SK-N-SH (cell line): ENCODE measurements at regions not wholly inside any gene's neighbourhood (a gene's known extent, or its start where the extent isn't known, plus 50 kb on each side); places are given as distances from the start of the nearest gene placed in this dataset.
A peak's percentile ranks its signal among the peaks of the same experiment; 100 is the strongest.
"Not testable (repeated sequence)": the region's sequence is repeated elsewhere in the genome, so short reads cannot be mapped to it uniquely, and the experiment has no call there.

Source experiments
- CTCF ChIA-PET: fragments of 300-600, 350-600 bp; formaldehyde crosslinking; extraction: SDS; loops from one replicate; lab custom pipeline; 2021; lab: Yijun Ruan, JAX
- POLR2A ChIA-PET: fragments of 350-600 bp; sonication (Branson Sonifier 250); formaldehyde crosslinking; extraction: SDS; loops from one replicate; lab custom pipeline; 2020; ENCODE audit warnings: antibody characterized with exemption, inconsistent platforms; lab: Yijun Ruan, JAX
- DNase-seq: peaks from one replicate; pipeline ENCODE4 v3.0.0; 2012
- H2AFZ ChIP-seq: fragments of 200-600 bp; sonication (generic); 2 replicates; pipeline ENCODE4 v1.8.1; 2016; ENCODE audit warnings: antibody characterized with exemption, mild to moderate bottlenecking, low read depth
- H3F3A ChIP-seq: fragments of 200-600 bp; sonication (generic); replicated peaks from 2 replicates; pipeline ENCODE3; 2016; ENCODE audit warnings: antibody characterized with exemption, mild to moderate bottlenecking; ENCODE audit not compliant: insufficient read depth
- H3K27ac ChIP-seq, 2 experiments: fragments of 200-500 bp in 1 of 2; fragments of 200-600 bp in 1 of 2; sonication (Bioruptor generic) in 1 of 2; sonication (generic), shearing (Covaris generic) in 1 of 2; 2 replicates each; pipeline versions ENCODE4 v1.5.1 to v1.6.1; 2014 to 2016; ENCODE audit warnings: low read depth in 2 of 2, inconsistent platforms in 1 of 2, low read length in 1 of 2, mild to moderate bottlenecking in 1 of 2, mixed read lengths in 1 of 2
- H3K27me3 ChIP-seq: fragments of 200-600 bp; sonication (generic), shearing (Covaris generic); 2 replicates; pipeline ENCODE4 v1.6.1; 2016; ENCODE audit warnings: mixed run types; ENCODE audit not compliant: insufficient read depth
- H3K36me3 ChIP-seq, 2 experiments: fragments of 200-500 bp in 1 of 2; fragments of 200-600 bp in 1 of 2; sonication (Bioruptor generic) in 1 of 2; sonication (generic) in 1 of 2; replicated peaks in 1 of 2; 2 replicates each; pipeline versions ENCODE3 to v1.5.1; 2014 to 2016; ENCODE audit warnings: low read length in 1 of 2, mild to moderate bottlenecking in 1 of 2; ENCODE audit not compliant: insufficient read depth in 2 of 2, control insufficient read depth in 1 of 2
- H3K4me1 ChIP-seq, 2 experiments: fragments of 200-500 bp in 1 of 2; fragments of 200-600 bp in 1 of 2; sonication (Bioruptor generic) in 1 of 2; sonication (generic), shearing (Covaris generic) in 1 of 2; 2 replicates each; pipeline versions ENCODE4 v1.5.1 to v1.6.1; 2014 to 2016; ENCODE audit warnings: low read depth in 1 of 2, low read length in 1 of 2, mixed run types in 1 of 2; ENCODE audit not compliant: insufficient read depth in 2 of 2, control insufficient read depth in 1 of 2
- H3K4me2 ChIP-seq: fragments of 200-600 bp; sonication (generic), shearing (Covaris generic); 2 replicates; pipeline ENCODE4 v1.6.1; 2017; ENCODE audit warnings: mixed run types
- H3K4me3 ChIP-seq, 2 experiments: fragments of 200-500 bp in 1 of 2; fragments of 200-600 bp in 1 of 2; sonication (Bioruptor generic) in 1 of 2; sonication (generic), shearing (Covaris generic) in 1 of 2; 2 replicates each; pipeline versions ENCODE4 v1.5.1 to v1.8.1; 2014 to 2016; ENCODE audit warnings: low read depth in 2 of 2, inconsistent platforms in 1 of 2, low read length in 1 of 2, mild to moderate bottlenecking in 1 of 2, mixed read lengths in 1 of 2, moderate library complexity in 1 of 2
- H3K79me2 ChIP-seq: fragments of 200-600 bp; sonication (generic); 2 replicates; pipeline ENCODE4 v1.8.1; 2017; ENCODE audit warnings: mild to moderate bottlenecking; ENCODE audit not compliant: insufficient read depth
- H3K9ac ChIP-seq: fragments of 200-600 bp; sonication (generic); 2 replicates; pipeline ENCODE4 v1.6.1; 2017; ENCODE audit warnings: mixed run types
- H3K9me2 ChIP-seq: fragments of 200-600 bp; sonication (generic); 2 replicates; pipeline ENCODE4 v1.6.1; 2017; ENCODE audit warnings: mixed run types
- H3K9me3 ChIP-seq: fragments of 200-600 bp; sonication (generic); 2 replicates; pipeline ENCODE4 v1.6.1; 2017; ENCODE audit warnings: mixed run types, mild to moderate bottlenecking, moderate library complexity
- H4K20me1 ChIP-seq: fragments of 200-600 bp; sonication (generic); 2 replicates; pipeline ENCODE4 v1.6.1; 2017; ENCODE audit warnings: mild to moderate bottlenecking, mixed run types; ENCODE audit not compliant: insufficient read depth
- EP300 ChIP-seq, 2 experiments: IDR thresholded peaks; 2 replicates each; pipeline versions ENCODE4 v1.4.0 to v1.6.1; 2012; ENCODE audit warnings: borderline replicate concordance in 1 of 2, low read depth in 1 of 2, low read length in 1 of 2
- EZH2phosphoT487 ChIP-seq: fragments of 200-600 bp; sonication (generic); IDR thresholded peaks from 2 replicates; pipeline ENCODE4 v1.6.1; 2017; ENCODE audit warnings: low read depth, mixed run types, mild to moderate bottlenecking, antibody characterized with exemption, moderate library complexity, borderline replicate concordance
- FOSL2 ChIP-seq: IDR thresholded peaks from 2 replicates; pipeline ENCODE4 v1.4.0; 2012; ENCODE audit warnings: low read depth, mild to moderate bottlenecking, moderate library complexity, borderline replicate concordance
- FOXJ3 ChIP-seq: sonication (generic); formaldehyde crosslinking; IDR thresholded peaks from 2 replicates; pipeline ENCODE4 v1.5.1; 2020; ENCODE audit warnings: mild to moderate bottlenecking, missing genetic modification reagents
- FOXM1 ChIP-seq: IDR thresholded peaks from 2 replicates; pipeline ENCODE4 v1.4.0; 2012; ENCODE audit warnings: low read depth, mild to moderate bottlenecking
- GABPA ChIP-seq: IDR thresholded peaks from 2 replicates; pipeline ENCODE4 v1.4.0; 2012; ENCODE audit warnings: low read depth, mild to moderate bottlenecking
- GATA2 ChIP-seq: sonication (generic); formaldehyde crosslinking; IDR thresholded peaks from 2 replicates; pipeline ENCODE4 v1.5.0; 2020; ENCODE audit warnings: mild to moderate bottlenecking, missing genetic modification reagents
- JUND ChIP-seq: IDR thresholded peaks from 2 replicates; pipeline ENCODE4 v1.4.0; 2012
- NFIC ChIP-seq: IDR thresholded peaks from 2 replicates; pipeline ENCODE4 v1.4.0; 2012; ENCODE audit warnings: borderline replicate concordance
- NRF1 ChIP-seq: IDR thresholded peaks from 2 replicates; pipeline ENCODE4 v1.6.1; 2012; ENCODE audit warnings: low read depth, mild to moderate bottlenecking, low read length
- REST ChIP-seq: IDR thresholded peaks from 2 replicates; pipeline ENCODE4 v1.6.1; 2012; ENCODE audit warnings: mild to moderate bottlenecking, low read depth, low read length, moderate library complexity
- TAF1 ChIP-seq: IDR thresholded peaks from 2 replicates; pipeline ENCODE4 v1.6.1; 2012; ENCODE audit warnings: low read depth, mild to moderate bottlenecking, low read length, moderate library complexity, borderline replicate concordance
- TEAD4 ChIP-seq: IDR thresholded peaks from 2 replicates; pipeline ENCODE4 v1.4.0; 2012; ENCODE audit warnings: mild to moderate bottlenecking, borderline replicate concordance; ENCODE audit not compliant: insufficient read depth
- USF1 ChIP-seq: IDR thresholded peaks from 2 replicates; pipeline ENCODE4 v1.4.0; 2012; ENCODE audit warnings: low read depth, borderline replicate concordance
- WGBS: methylation state at CpG from one replicate; pipeline ENCODE4 v1.1.6; 2017; ENCODE audit warnings: low lambda C conversion rate; 5-methylcytosine and 5-hydroxymethylcytosine counted together

- Histone ChIP-seq H3K36me3 (no peaks in the 10 kb centered on the region), H3K4me2 (no peak overlapping the region), H3K27ac (no peak overlapping the region), H3K9me3 (no peaks in the 10 kb centered on the region), H3F3A (no peaks in the 10 kb centered on the region), H4K20me1 (no peaks in the 10 kb centered on the region), H3K27me3 (no peaks in the 10 kb centered on the region), H3K79me2 (no peaks in the 10 kb centered on the region), H3K9me2 (no peaks in the 10 kb centered on the region), H3K9ac (no peak overlapping the region), H3K4me3 (no peak overlapping the region), H3K4me1 (no peaks in the 10 kb centered on the region; a peak in 2 of 4 replicates), H2AFZ (no peak overlapping the region)
- DNase-seq: peak; percentile 37
- ChIA-PET POLR2A (no interaction called here), CTCF (no interaction called here)
- TF ChIP-seq NFIC: no peak
- peak in 1 of 2 experiments; percentile 46; a peak in 1 of 4 replicates for TF ChIP-seq EP300 (IDR thresholded peaks at IDR 0.05; ENCODE audit: borderline replicate concordance in 1 of 2, low read depth in 1 of 2, low read length in 1 of 2)
- TF ChIP-seq GATA2: peak; percentile 55
Measured at GRCh38 chr11:81286550-81286949, 1447.1 kb downstream of the FAM181B start.

GRCh38 chr11:81280228-81280627, 1453.4 kb downstream of the FAM181B start:
- 14% methylated on average over 1 of the region's 1 CpG for WGBS
- H3K9me2 ChIP-seq, H3K4me1 ChIP-seq, H4K20me1 ChIP-seq, H2AFZ ChIP-seq, POLR2A ChIA-PET, H3K4me2 ChIP-seq, H3K9me3 ChIP-seq, DNase-seq, H3K27ac ChIP-seq, H3K27me3 ChIP-seq, H3F3A ChIP-seq, H3K9ac ChIP-seq, CTCF ChIA-PET, H3K36me3 ChIP-seq, H3K4me3 ChIP-seq, H3K79me2 ChIP-seq: not testable (repeated sequence)

- Histone ChIP-seq H3F3A (no peaks in the 10 kb centered on the region), H3K4me3 (no peak overlapping the region), H3K27ac (no peak overlapping the region), H3K79me2 (no peaks in the 10 kb centered on the region), H3K9me3 (no peaks in the 10 kb centered on the region), H3K27me3 (no peaks in the 10 kb centered on the region), H2AFZ (no peak overlapping the region), H3K4me2 (no peak overlapping the region), H3K9me2 (no peaks in the 10 kb centered on the region), H3K9ac (no peak overlapping the region), H3K4me1 (peaks cover 0 to 2% of the 10 kb centered on the region in 2 experiments; a peak in 1 of 4 replicates), H4K20me1 (no peaks in the 10 kb centered on the region), H3K36me3 (no peaks in the 10 kb centered on the region)
- POLR2A ChIA-PET: no interaction called here
- 14% methylated on average over 5 of the region's 5 CpGs for WGBS
- DNase-seq: no peak
- CTCF ChIA-PET: interaction anchor here (1.1 kb wide), 1 partner anchor 1818 kb away, joined by 4 read pairs; no protein-coding TSS in a partner anchor
- TF ChIP-seq FOSL2: no peak
- TF ChIP-seq EZH2phosphoT487: no peak
- TF ChIP-seq NFIC: no peak
- no peak for TF ChIP-seq USF1
- TF ChIP-seq JUND: no peak
- TF ChIP-seq TEAD4: no peak
- TF ChIP-seq NRF1: no peak
- no peak for TF ChIP-seq REST
- no peak for TF ChIP-seq FOXJ3 (CRISPR knock-in tag)
- no peak for TF ChIP-seq FOXM1
- no peak for TF ChIP-seq TAF1
- TF ChIP-seq GABPA: no peak
- no peak for TF ChIP-seq GATA2
- no peak for TF ChIP-seq EP300 (IDR thresholded peaks at IDR 0.05; ENCODE audit: borderline replicate concordance in 1 of 2, low read depth in 1 of 2, low read length in 1 of 2)
Measured at GRCh38 chr11:81278991-81279390, 1454.7 kb downstream of the FAM181B start.
